Inferior parietal cortex (tissue), 1 donor: ENCODE measurements at regions not wholly inside any gene's neighbourhood (a gene's known extent, or its start where the extent isn't known, plus 50 kb on each side); places are given as distances from the start of the nearest gene placed in this dataset.
"Not testable (repeated sequence)": the region's sequence is repeated elsewhere in the genome, so short reads cannot be mapped to it uniquely, and the experiment has no call there.

Source experiments
- DNase-seq: peaks from one replicate; pipeline ENCODE4 v3.0.0-alpha.2; 2016; ENCODE audit errors: extremely low spot score

DNA sequence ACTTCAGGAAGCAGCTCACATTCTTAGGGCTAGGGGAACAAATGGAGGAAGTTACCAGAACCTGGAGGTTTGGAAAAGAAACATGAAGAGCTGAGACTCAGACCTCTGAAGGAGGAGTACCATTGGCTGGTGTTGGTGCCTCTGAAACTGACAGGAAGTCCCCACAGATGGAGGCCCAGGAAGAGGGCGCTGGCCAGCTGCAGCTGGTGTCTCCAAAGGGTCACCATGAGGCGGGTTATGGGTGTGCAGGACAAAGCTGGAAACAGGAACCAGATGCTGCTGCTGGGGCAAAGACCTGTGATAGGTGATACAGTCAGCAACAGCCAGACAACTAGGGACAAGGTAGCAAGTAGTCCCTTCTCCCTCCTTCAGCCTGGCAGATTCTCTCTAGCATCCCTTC, 136.5 kb upstream of the SERPINE2 start:
- DNase-seq: no peak

DNA sequence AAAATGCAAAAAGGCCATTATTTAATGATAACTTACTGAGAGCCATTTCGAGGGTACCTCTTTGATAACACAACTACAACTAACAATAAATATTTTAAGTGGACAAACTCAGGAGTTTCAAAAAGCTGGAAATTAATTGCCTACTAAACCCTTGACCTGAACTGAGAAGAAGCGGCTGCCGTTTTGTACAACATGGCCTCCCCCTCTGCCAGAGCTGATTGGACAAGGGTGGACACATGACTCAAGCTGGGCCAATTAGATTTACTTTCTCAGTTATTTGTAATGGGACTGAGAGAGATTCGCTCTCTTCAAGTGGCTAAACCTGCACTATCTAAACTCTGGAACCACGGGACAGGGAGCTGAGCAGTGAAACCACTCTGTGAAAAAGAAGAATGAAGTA, 135.9 kb upstream of the SERPINE2 start:
- no peak for DNase-seq

DNA sequence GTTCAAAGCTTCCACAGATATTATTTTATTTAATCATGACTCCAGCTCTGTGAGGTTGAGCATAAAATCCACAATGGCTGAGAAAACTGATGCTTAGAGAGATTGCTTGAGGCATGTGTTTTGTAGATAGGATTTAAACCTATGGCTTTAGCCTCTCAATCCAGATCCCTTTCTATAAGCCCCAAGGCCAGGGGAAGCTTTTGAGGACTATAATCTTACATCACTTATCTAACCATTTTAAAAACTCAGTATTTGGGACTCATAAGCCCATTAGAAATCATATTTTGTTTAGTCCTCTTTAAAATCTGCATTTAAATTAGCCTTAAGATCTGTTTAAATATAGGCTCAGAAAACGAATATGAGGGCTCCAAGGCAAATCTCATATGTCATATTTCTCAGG, 135.4 kb upstream of the SERPINE2 start:
- DNase-seq: no peak

DNA sequence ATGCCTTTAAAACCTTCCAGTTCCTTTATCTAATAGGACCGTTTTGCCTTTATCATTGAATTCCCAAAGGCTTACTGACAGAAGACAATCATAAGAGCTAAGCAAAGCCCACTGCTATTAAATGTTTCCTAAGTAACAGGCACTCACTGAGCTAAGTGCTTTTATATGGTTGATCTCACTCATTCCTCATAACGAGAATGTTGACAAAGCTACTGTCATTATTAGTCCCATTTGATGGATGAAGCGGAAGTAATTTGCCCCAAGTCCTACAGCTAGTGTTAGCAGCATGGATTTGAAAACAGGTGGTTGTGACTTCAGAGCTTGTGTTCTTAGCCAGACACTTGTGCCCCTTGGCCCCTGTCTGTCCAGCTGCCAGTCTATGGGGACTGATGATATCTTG, 134.8 kb upstream of the SERPINE2 start:
- DNase-seq: no peak

DNA sequence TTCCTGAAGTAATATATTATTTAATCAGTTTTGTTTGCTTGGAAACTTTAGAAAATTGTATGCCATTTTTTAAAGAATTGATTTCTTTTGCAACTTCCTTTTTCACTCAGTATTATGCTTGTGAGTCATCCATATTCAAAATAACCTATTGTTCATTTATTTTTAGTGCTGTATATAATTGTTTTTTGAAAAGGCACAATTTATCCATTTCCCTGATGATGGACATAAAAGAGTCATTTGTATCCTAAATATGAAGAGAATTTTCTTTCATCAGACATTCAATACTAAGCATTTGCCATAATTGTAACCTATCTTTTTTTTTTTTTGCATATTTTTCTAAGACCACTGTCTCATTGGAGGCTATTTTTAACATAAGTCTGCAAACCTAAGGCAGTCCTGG, 134.1 kb upstream of the SERPINE2 start:
- no peak for DNase-seq

DNA sequence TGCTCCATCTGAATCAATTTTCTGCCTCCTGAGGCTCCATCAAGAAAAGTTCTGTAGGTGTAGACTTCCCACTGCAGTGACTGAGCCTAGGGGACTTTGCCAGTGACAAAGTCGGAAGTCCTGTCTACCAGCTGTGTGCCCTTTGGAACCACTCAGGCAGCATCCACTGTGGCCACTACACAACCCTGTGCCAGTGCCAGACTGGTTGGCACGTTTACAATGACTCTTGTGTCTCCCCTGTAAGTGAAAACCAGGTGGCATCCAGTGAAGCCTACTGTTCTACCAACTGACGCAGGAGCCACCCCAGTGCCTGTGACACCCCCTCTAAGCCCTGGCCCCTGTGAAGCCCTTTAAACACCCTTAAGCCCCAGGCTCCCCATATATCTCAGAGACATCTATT, 132.1 kb upstream of the SERPINE2 start:
- DNase-seq: peak; percentile 17

DNA sequence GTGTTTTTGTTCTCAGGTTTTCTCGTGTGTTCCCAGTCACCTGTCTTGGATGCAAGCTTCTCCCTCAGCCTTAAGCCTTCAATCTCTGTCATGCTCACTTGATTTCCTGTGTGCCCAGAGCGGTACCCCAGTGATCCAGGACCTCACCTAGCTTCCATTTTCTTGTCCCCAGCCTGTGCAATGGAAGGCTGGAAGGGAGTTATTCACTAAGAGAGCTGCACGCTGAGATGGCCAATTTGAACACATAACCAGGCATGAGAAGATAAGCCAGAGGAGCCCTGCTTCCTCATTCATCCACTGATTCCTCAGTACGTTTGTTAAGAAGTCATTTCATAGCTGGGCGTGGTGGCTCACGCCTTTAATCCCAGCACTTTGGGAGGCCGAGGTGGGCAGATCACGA, 130.8 kb upstream of the SERPINE2 start:
- no peak for DNase-seq

DNA sequence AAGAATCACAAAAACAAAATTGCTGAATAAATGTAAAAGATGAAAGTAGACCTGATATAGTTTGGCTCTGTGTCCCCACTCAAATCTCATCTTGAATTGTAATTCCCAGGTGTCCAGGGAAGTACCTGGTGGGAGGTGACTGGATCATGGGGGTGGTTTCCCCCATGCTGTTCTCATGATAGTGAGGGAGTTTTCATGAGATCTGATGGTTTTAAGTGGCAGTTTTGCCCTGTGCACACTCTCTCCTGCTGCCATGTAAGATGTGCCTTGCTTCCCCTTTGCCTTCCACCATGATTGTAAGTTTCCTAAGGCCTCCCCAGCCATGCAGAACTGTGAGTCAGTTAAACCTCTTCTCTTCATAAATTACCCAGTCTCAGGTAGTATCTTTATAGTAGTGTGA, 128.7 kb upstream of the SERPINE2 start:
- DNase-seq: not testable (repeated sequence)

DNA sequence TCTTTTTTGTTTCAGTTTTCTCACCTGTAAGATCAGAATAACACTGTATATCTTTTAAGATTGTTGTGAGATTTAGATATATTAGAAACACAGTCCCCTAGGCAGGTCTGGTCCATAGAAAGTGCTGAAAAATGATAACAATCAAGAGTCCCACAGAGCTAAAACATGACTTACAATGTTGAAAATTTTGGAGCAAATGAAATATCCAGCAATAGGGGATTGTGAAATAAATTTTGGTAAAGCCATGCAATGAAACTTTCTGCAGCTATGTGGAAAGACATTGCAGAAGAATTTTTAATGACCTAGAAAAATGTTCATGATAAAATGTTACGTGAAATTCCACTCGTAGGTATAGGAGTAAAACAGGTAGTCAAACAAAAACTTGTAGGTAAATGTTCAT, 127.6 kb upstream of the SERPINE2 start:
- no peak for DNase-seq

DNA sequence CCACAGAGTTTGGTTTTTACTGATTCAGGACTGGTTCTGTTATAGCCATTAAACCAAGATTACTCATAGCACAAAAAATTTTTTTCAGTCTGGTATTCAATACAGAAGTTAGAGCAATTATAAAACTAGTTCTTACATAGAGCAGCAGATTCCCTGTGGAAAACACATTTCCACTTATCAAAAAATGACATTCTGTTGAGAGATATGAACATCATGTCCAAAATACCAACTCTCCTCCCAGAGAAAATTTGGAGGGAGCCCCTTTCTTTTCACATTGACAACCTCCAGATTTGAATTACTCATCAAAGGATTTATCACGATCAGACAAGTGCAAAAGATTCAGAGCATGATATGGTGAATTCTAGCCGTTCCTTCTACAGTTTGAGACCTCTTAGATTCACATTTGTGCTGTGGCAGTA, 126.8 kb upstream of the SERPINE2 start:
- peak; percentile 3 for DNase-seq

DNA sequence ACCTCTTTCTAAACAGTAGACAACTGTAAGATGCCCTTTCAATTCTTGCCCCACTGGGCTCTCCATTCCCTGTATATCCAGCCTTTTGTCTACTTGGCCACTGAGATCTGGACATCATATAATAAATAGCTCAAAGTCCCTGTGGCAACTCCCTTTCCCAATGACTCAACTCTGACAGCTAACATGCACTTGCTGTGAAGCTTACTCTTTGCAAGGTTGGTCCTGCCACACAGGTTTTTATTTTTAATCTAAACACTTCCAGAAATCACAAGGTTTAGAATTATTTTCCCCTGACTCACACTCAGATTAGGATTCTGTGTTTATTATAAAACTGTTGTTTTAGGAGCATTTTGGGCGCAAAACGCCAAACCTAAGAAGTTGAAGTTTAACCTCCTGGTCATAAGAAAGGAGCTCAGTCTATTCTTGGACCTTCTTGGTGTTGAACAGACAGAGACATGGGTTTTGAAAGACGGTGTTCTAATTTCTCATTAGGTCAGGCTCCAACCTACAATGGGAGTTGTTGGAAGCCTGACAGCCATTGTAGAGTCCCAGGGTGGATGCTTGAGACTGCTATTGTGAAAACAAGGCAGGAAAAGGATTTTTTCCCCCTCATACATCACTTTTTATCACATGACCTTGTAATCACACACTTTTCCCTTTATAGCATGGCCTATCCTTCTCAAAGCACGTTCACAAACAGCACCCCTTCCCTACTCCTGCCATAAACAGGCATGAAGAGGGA, 124.7 kb upstream of the SERPINE2 start:
- no peak for DNase-seq

DNA sequence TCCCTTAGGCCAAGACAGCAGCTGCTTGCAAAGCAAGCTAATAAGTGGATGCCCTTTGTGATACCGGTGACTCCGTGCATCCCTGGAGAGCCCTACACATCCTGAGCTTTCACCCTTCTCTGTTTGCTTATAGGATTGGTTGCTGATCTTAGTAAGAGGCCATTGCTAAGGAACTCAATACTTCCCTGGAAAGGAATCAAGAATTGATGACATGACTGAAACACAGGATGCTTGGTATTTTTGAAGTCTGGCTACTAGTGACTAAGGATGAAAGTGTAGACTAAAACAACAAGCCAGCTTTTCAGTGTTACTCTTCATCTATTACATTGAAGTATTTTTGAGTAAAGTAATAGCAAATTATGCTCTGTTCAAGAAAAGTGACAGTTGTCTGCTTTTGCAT, 123.0 kb upstream of the SERPINE2 start:
- DNase-seq: no peak

DNA sequence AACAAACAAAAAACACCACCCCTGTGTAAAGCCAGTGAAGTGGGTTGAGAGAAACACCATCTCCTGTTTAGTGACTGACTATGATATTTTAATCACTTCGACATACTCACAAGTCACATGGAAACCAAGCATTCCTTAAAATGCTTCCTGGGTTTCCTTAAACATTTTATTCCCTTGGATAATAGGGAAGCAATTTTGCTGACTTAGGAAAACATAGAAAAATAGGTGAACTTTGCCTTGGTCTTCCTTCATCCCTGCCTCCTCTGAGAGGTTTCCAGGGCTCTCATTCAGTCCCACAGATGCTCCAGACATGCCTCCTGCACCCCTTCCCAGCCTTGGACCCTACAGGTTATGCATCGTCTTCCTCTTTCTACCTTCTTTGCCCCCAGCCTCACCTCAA, 122.6 kb upstream of the SERPINE2 start:
- DNase-seq: no peak

DNA sequence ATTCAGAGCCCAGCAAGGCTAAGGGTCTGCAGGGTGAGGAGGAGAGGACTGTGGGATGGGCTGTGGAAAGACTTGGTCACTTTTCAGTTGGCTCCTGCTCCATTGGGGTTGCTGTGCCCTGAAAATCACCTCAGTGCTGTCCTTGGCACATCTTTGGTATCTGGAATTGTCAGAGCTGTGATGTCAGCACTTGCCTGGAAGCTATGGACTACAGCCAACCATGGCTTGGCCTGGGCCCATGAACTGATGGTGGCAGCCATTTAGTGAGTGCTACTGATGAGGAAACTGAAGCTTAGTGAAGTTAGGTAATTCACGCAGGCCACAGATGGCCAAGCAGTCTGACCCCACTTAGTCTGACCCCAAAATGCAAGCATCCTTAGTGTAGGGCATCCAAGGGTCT, 121.8 kb upstream of the SERPINE2 start:
- no peak for DNase-seq

DNA sequence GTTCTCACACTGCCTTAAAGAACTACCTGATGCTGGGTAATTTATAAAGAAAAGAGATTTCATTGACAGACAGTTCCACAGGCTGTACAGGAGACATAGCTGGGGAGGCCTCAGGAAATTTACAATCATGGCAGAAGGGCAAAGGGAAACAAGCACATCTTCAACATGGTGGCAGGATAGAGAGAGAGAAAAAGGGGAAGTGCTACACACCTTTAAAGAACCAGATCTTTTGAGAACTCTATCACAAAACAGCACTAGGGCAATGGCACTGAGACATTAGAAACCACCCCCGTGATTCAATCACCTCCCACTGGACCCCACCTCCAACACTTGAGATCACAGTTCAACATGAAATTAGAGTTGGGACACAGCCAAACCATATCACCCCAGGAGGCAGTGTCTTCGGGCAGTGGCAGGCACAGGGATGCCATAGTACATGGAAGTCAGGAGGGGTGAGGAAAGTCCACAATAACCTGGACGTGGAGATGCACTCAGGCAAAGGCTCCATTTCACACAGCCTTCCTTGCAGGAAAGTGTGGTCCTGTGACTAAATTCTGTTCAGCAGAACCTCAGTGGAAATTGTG, 120.4 kb upstream of the SERPINE2 start:
- DNase-seq: no peak

DNA sequence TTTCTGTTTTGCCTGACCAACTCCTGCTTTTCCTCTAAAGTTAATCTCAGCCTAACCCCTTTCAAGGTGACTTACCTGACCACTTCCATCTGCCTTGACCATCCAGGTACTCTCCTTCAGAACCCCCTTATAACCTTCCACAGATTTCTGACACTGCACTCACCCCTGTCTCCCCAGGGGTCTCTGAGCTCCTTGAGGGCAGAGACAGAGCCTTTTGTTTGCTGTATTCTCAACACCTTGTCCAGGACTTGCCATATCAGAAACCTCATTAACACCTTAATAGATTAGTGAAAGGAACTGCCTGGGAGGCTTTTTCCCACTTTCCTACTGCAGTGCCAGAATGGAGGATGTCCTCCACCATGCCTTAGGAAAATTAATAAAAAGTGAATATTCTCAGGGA, 119.7 kb upstream of the SERPINE2 start:
- DNase-seq: no peak

DNA sequence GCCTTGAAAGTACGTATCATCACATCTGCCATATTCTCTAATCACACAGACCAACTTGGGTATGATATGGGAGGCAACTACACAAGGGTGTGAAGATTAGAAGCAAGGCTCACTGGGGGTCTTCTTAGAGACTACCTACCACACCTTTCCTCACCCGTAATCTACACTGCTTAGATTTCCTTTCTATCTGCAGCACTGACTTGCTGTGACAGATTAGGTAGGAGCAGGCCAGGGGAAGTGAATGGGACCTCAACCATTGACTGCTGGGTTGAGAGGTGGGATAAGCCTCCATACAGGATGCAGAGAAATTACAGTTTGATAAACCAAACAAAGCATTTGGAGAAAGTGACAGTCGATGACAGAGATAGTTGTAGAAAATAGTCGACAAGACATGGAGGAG, 119.0 kb upstream of the SERPINE2 start:
- DNase-seq: no peak

DNA sequence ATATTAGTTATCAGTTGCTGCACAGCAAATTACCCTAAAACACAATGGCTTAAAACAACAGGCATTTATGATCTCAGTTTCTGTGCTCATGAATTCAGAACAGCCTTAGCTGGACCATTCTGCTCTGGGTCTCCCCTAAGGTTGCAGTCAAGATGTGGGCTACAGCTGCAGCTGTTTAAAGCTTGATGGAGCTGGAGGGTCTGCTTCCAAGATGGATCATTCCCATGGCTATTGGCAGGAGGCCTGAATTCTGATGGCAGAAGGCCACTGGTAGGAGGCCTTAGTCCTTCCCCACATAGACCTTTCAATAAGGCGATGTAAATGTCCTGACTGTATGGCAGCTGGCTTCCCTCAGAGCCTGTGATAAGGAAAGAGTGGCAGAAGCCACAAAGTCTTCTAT, 118.6 kb upstream of the SERPINE2 start:
- no peak for DNase-seq

DNA sequence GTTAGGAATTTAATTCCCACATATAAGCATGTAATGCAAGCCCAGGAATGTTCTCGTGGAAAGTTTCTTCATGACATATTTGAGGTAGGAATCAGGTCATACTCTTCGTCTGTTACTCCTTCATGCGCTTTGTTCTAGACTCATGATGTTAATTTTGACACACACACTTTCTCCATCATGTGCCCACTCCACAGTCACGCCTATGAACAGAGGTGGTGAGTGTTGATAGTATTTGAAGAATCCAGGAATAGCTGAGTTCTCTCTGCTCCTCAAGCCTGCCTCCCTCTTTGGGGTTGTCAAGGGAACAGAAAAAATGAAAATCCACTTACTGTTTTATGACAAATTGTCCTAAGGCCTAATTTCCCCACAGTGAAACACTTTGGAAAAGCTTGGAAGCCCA, 117.3 kb upstream of the SERPINE2 start:
- peak; percentile 27 for DNase-seq

DNA sequence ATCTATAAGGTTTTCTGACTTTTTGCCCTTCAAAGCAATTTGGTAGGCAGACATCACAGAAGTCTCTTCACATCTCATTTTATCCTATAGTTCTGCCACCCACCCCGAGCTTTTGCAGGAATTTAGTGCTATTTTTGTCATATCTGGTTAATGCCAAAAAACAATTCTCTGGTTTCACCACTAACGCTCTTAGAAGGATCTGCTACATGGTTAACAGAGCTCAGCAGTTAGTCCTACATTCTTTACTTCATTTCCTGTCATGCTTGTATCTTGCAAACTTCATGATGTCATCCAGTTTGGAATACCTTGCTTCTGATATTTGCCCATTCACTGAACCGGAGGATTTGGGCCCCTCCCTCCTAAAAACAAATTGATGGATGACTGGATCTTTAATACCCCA, 116.8 kb upstream of the SERPINE2 start:
- no peak for DNase-seq

DNA sequence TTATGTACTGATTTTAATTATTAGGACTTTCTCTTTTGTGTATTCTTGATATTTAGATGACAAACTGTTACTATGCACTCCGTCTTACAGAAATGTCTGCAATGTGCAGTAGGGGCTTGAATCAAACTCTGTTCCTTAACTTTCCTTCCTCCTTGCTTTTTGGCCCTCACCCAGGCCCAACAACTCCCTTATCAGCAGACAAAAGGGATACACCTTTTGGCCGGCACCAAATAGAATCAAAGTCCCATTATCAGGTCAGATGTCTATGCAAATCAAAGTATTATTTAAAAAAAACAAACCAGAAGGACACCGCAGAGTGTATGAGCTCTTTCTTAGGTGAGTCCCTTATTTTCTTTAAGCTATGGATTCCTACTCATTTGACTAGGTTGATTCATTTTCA, 116.3 kb upstream of the SERPINE2 start:
- no peak for DNase-seq

DNA sequence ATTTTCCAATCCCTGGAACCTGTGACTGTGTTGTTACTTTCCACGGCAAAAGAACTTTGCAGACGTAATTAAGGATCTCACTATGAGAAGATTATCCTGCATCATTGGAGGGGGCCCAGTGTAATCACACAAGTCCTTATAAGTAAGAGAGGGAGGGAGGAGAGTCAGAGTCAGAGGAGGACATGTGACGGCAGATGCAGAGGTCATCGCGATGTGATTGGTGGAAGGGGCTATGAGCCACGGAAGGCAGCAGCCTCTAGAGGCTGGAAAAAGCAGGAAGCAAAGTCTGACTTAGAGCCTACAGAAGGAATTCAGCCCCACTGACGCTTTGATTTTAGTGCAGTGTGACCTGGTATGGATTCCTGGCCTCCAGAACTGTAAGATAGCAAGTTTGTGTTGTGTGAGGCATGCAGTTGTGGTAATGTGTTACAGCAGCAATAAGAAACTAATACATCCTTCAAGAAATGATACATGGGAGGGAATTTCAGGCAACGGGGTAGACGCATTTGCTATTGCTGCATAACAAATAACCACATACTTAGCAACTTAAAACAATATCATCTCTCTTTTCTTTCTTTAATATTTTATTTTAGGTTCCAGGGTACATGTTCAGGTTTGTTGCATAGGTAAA, 112.7 kb upstream of the SERPINE2 start:
- DNase-seq: no peak

DNA sequence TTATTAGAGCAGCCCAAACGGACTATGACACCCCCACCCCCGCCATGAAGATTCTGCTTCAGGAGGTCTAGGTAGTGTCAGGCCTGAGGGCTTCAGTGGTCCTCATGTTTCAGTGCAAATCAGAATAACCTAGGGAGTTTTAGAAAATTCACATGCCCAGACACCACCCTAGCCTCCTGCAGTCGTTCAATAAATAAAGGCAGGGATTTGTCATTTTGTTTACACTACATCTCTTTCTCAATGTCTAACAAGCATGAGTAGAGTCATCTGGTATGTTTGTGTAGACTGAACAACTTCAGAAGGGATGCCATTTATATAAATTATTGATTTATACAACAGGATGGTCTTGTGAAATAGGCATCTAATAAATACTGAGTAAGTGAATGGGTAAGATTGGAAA, 112.1 kb upstream of the SERPINE2 start:
- DNase-seq: no peak
